ENCODE measurements at regions not wholly inside any gene's neighbourhood (a gene's known extent, or its start where the extent isn't known, plus 50 kb on each side); places are given as distances from the start of the nearest gene placed in this dataset.

GRCh38 chr22:22184277-22184807, 60.2 kb upstream of the VPREB1 start:
- H3K27ac ChIP-seq: no peak overlapping the region
- no peak for TF ChIP-seq CTCF (IDR thresholded peaks at IDR 0.05)
- peaks cover 0 to 14% of the 10 kb centered on the region in 2 donors for H3K27me3 ChIP-seq
- H3K4me1 ChIP-seq: no peaks in the 10 kb centered on the region
- no peaks in the 10 kb centered on the region for H3K9me3 ChIP-seq
- intact Hi-C loops (cut with DNase I; ENCODE audit: low total_unique reads): no loop called here
- H3K4me3 ChIP-seq: no peak overlapping the region
- DNase-seq: no peak
- no peaks in the 10 kb centered on the region for H3K36me3 ChIP-seq

- no peak for DNase-seq
- H3K27me3 ChIP-seq: peaks cover 0 to 16% of the 10 kb centered on the region in 2 donors
- no peak overlapping the region for H3K27ac ChIP-seq
- H3K36me3 ChIP-seq: no peaks in the 10 kb centered on the region
- H3K9me3 ChIP-seq: no peaks in the 10 kb centered on the region
- intact Hi-C loops (cut with DNase I; ENCODE audit: low total_unique reads): no loop called here
- no peak overlapping the region for H3K4me3 ChIP-seq
- H3K4me1 ChIP-seq: no peaks in the 10 kb centered on the region
- TF ChIP-seq CTCF (IDR thresholded peaks at IDR 0.05): no peak
These were observed 61.7 kb upstream of the VPREB1 start for GRCh38 chr22:22182990-22183264.

- H3K27me3 ChIP-seq: peaks cover 0 to 16% of the 10 kb centered on the region in 2 donors
- no peaks in the 10 kb centered on the region for H3K9me3 ChIP-seq
- no peaks in the 10 kb centered on the region for H3K4me1 ChIP-seq
- no peak overlapping the region for H3K27ac ChIP-seq
- TF ChIP-seq CTCF (IDR thresholded peaks at IDR 0.05): no peak
- intact Hi-C loops (cut with DNase I; ENCODE audit: low total_unique reads): no loop called here
- H3K4me3 ChIP-seq: no peak overlapping the region
- no peaks in the 10 kb centered on the region for H3K36me3 ChIP-seq
- DNase-seq: no peak
These were observed 62.2 kb upstream of the VPREB1 start for GRCh38 chr22:22182218-22182989.

GRCh38 chr22:22181341-22181850, 63.2 kb upstream of the VPREB1 start:
- no peak for TF ChIP-seq CTCF (IDR thresholded peaks at IDR 0.05)
- Histone ChIP-seq H3K27me3 (peaks cover 0 to 22% of the 10 kb centered on the region in 2 donors), H3K9me3 (no peaks in the 10 kb centered on the region), H3K27ac (no peak overlapping the region), H3K36me3 (no peaks in the 10 kb centered on the region), H3K4me1 (no peaks in the 10 kb centered on the region), H3K4me3 (no peak overlapping the region)
- intact Hi-C loops (cut with DNase I; ENCODE audit: low total_unique reads): no loop called here
- DNase-seq: no peak

GRCh38 chr22:22180738-22181285, 63.8 kb upstream of the VPREB1 start:
- Histone ChIP-seq H3K27ac (no peak overlapping the region), H3K4me3 (no peak overlapping the region), H3K4me1 (no peaks in the 10 kb centered on the region), H3K27me3 (peaks cover 0 to 20% of the 10 kb centered on the region in 2 donors), H3K9me3 (no peaks in the 10 kb centered on the region), H3K36me3 (no peaks in the 10 kb centered on the region)
- TF ChIP-seq CTCF (IDR thresholded peaks at IDR 0.05): no peak
- intact Hi-C loops (cut with DNase I; ENCODE audit: low total_unique reads): no loop called here
- DNase-seq: no peak
